OCI-LY1 (cell line): ENCODE measurements at regions not wholly inside any gene's neighbourhood (a gene's known extent, or its start where the extent isn't known, plus 50 kb on each side); places are given as distances from the start of the nearest gene placed in this dataset.

Experiments
- CTCF ChIP-seq: fragments of 200-600 bp; sonication (generic), shearing (Covaris generic); IDR thresholded peaks from 2 replicates; pipeline ENCODE4 v1.5.1; 2017; ENCODE audit warnings: mild to moderate bottlenecking, antibody characterized with exemption, low read length, moderate library complexity, mixed read lengths
- EZH2 ChIP-seq: fragments of 200-600 bp; sonication (generic), shearing (Covaris generic); IDR thresholded peaks from 2 replicates; pipeline ENCODE4 v1.8.0; 2017; ENCODE audit warnings: borderline replicate concordance, mixed run types, mild to moderate bottlenecking, antibody characterized with exemption, low read length, moderate library complexity, mixed read lengths

GRCh38 chr14:98037831-98038230 lies 1234.2 kb downstream of the BCL11B start:
- TF ChIP-seq EZH2 (no peak), CTCF (no peak)
